Naive thymus-derived CD8-positive, alpha-beta T cell (primary cell): ENCODE measurements at regions not wholly inside any gene's neighbourhood (a gene's known extent, or its start where the extent isn't known, plus 50 kb on each side); places are given as distances from the start of the nearest gene placed in this dataset.
"Not testable (repeated sequence)": the region's sequence is repeated elsewhere in the genome, so short reads cannot be mapped to it uniquely, and the experiment has no call there.

Source experiments
- ATAC-seq, 2 donors: fragments of 150-1000 bp; cut with Tn5 transposase in 1 of 2; sonication (Bioruptor Pico), chemical (Tn5 transposase) in 1 of 2; 1 replicate in 1 of 2; 2 replicates in 1 of 2; pipeline ENCODE4 v1.10.0; 2021; ENCODE audit warnings: mild to moderate bottlenecking in 2 of 2, moderate library complexity in 2 of 2
- POLR2A ChIA-PET: fragments of 350-600 bp; sonication (Branson Sonifier 250); formaldehyde crosslinking; loops from one replicate; lab custom pipeline; 2021; ENCODE audit warnings: antibody characterized with exemption; lab: Charles Lee
- DNase-seq, 10 donors: peaks; one replicate each; pipeline versions ENCODE4 v3.0.0 to v3.0.0-alpha.2; 2020 to 2022
- H3K27ac Mint-ChIP-seq, 10 donors: one replicate each; pipeline ENCODE4 v1.8.0; 2020 to 2022; ENCODE audit warnings: mild to moderate bottlenecking in 10 of 10, mixed read lengths in 10 of 10, moderate library complexity in 4 of 10, inconsistent platforms in 1 of 10
- H3K27me3 Mint-ChIP-seq, 5 donors: one replicate each; pipeline ENCODE4 v1.8.0; 2021 to 2022; ENCODE audit warnings: mixed read lengths in 5 of 5
- H3K36me3 Mint-ChIP-seq, 3 donors: one replicate each; pipeline ENCODE4 v1.8.0; 2020 to 2022; ENCODE audit warnings: mixed read lengths in 3 of 3, mild to moderate bottlenecking in 2 of 3, inconsistent platforms in 1 of 3
- H3K4me1 Mint-ChIP-seq, 4 donors: one replicate each; pipeline ENCODE4 v1.8.0; 2021 to 2022; ENCODE audit warnings: mixed read lengths in 4 of 4
- H3K4me3 Mint-ChIP-seq, 10 donors: one replicate each; pipeline ENCODE4 v1.8.0; 2020 to 2022; ENCODE audit warnings: mild to moderate bottlenecking in 10 of 10, mixed read lengths in 10 of 10, moderate library complexity in 6 of 10, inconsistent platforms in 1 of 10
- H3K9me3 Mint-ChIP-seq, 9 donors: one replicate each; pipeline ENCODE4 v1.8.0; 2020 to 2022; ENCODE audit warnings: mixed read lengths in 9 of 9, mild to moderate bottlenecking in 3 of 9, inconsistent platforms in 1 of 9, moderate library complexity in 1 of 9

- POLR2A ChIA-PET = no interaction called here
- Mint-ChIP-seq H3K9me3 (peaks cover 0 to 30% (median 8%) of the 10 kb centered on the region in 9 donors), H3K27me3 (no peaks in the 10 kb centered on the region)
These were observed 420.0 kb upstream of the EYS start for GRCh38 chr6:66127061-66127460.

GRCh38 chr6:66126358-66126757 lies 419.3 kb upstream of the EYS start:
- H3K9me3 Mint-ChIP-seq = peaks cover 0 to 26% (median 8%) of the 10 kb centered on the region in 9 donors
- ATAC-seq = no peak
- POLR2A ChIA-PET = no interaction called here
- H3K36me3 Mint-ChIP-seq = peaks cover 0 to 2% (median 0%) of the 10 kb centered on the region in 3 donors
- no peak for DNase-seq
- H3K27me3 Mint-ChIP-seq = no peaks in the 10 kb centered on the region
- H3K4me1 Mint-ChIP-seq = no peaks in the 10 kb centered on the region
- no peak overlapping the region for H3K27ac Mint-ChIP-seq
- H3K4me3 Mint-ChIP-seq = no peak overlapping the region

More at GRCh38 chr6:66127061-66127460, 420.0 kb upstream of the EYS start:
- Mint-ChIP-seq H3K4me3 (no peak overlapping the region), H3K27ac (no peak overlapping the region), H3K4me1 (no peaks in the 10 kb centered on the region), H3K36me3 (peaks cover 0 to 2% (median 0%) of the 10 kb centered on the region in 3 donors)
- no peak for ATAC-seq
- no peak for DNase-seq

- ATAC-seq = no peak
- H3K36me3 Mint-ChIP-seq = peaks cover 0 to 5% (median 0%) of the 10 kb centered on the region in 3 donors
- no peak overlapping the region for H3K4me3 Mint-ChIP-seq
- no peaks in the 10 kb centered on the region for H3K27me3 Mint-ChIP-seq
- no peak overlapping the region for H3K27ac Mint-ChIP-seq
- no peaks in the 10 kb centered on the region for H3K4me1 Mint-ChIP-seq
- H3K9me3 Mint-ChIP-seq = peaks cover 0 to 60% (median 21%) of the 10 kb centered on the region in 9 donors
- POLR2A ChIA-PET = no interaction called here
- DNase-seq = no peak
These were observed 396.9 kb upstream of the EYS start for GRCh38 chr6:66103954-66104353.

GRCh38 chr6:66103354-66103753 lies 396.3 kb upstream of the EYS start:
- POLR2A ChIA-PET = no interaction called here
- Mint-ChIP-seq H3K4me3 (no peak overlapping the region), H3K36me3 (peaks cover 0 to 5% (median 0%) of the 10 kb centered on the region in 3 donors), H3K27ac (no peak overlapping the region), H3K9me3 (peaks cover 0 to 59% (median 21%) of the 10 kb centered on the region in 9 donors), H3K4me1 (no peaks in the 10 kb centered on the region), H3K27me3 (no peaks in the 10 kb centered on the region)
- no peak for DNase-seq
- no peak for ATAC-seq

- no peak overlapping the region for H3K4me3 Mint-ChIP-seq
- no peaks in the 10 kb centered on the region for H3K4me1 Mint-ChIP-seq
- ATAC-seq (no peak), DNase-seq (no peak)
- no peaks in the 10 kb centered on the region for H3K27me3 Mint-ChIP-seq
- peaks cover 0 to 5% (median 0%) of the 10 kb centered on the region in 3 donors for H3K36me3 Mint-ChIP-seq
- peaks cover 0 to 36% (median 13%) of the 10 kb centered on the region in 9 donors for H3K9me3 Mint-ChIP-seq
- POLR2A ChIA-PET = no interaction called here
- no peak overlapping the region for H3K27ac Mint-ChIP-seq
These were observed 389.7 kb upstream of the EYS start for GRCh38 chr6:66096679-66097078.

- H3K27ac Mint-ChIP-seq = no peak overlapping the region
- peaks cover 0 to 5% (median 0%) of the 10 kb centered on the region in 3 donors for H3K36me3 Mint-ChIP-seq
- no peaks in the 10 kb centered on the region for H3K27me3 Mint-ChIP-seq
- POLR2A ChIA-PET = no interaction called here
- ATAC-seq (no peak), DNase-seq (no peak)
- H3K4me1 Mint-ChIP-seq = no peaks in the 10 kb centered on the region
- H3K9me3 Mint-ChIP-seq = peaks cover 0 to 28% (median 11%) of the 10 kb centered on the region in 9 donors
- no peak overlapping the region for H3K4me3 Mint-ChIP-seq
These were observed 387.6 kb upstream of the EYS start for GRCh38 chr6:66094615-66095014.

- DNase-seq, H3K27me3 Mint-ChIP-seq, H3K36me3 Mint-ChIP-seq, H3K4me1 Mint-ChIP-seq, POLR2A ChIA-PET, ATAC-seq, H3K4me3 Mint-ChIP-seq, H3K27ac Mint-ChIP-seq: not testable (repeated sequence)
- peaks cover 0 to 33% (median 12%) of the 10 kb centered on the region in 9 donors for H3K9me3 Mint-ChIP-seq
These were observed 385.3 kb upstream of the EYS start for GRCh38 chr6:66092306-66092705.

- no peak overlapping the region for H3K4me3 Mint-ChIP-seq
- DNase-seq (no peak), ATAC-seq (no peak)
- no peaks in the 10 kb centered on the region for H3K4me1 Mint-ChIP-seq
- H3K9me3 Mint-ChIP-seq = peaks cover 9 to 54% (median 24%) of the 10 kb centered on the region in 9 donors
- no peak overlapping the region for H3K27ac Mint-ChIP-seq
- H3K36me3 Mint-ChIP-seq = peaks cover 0 to 11% (median 0%) of the 10 kb centered on the region in 3 donors
- POLR2A ChIA-PET = no interaction called here
- H3K27me3 Mint-ChIP-seq = no peaks in the 10 kb centered on the region
These were observed 379.5 kb upstream of the EYS start for GRCh38 chr6:66086532-66086931.

GRCh38 chr6:66082914-66083313 lies 375.9 kb upstream of the EYS start:
- DNase-seq (no peak), ATAC-seq (no peak)
- Mint-ChIP-seq H3K9me3 (peaks cover 9 to 46% (median 22%) of the 10 kb centered on the region in 9 donors), H3K4me1 (no peaks in the 10 kb centered on the region), H3K27me3 (no peaks in the 10 kb centered on the region), H3K4me3 (no peak overlapping the region), H3K27ac (no peak overlapping the region), H3K36me3 (peaks cover 0 to 11% (median 0%) of the 10 kb centered on the region in 3 donors)
- POLR2A ChIA-PET = no interaction called here

- DNase-seq = no peak
- Mint-ChIP-seq H3K9me3 (peaks cover 0 to 19% (median 6%) of the 10 kb centered on the region in 9 donors), H3K4me3 (no peak overlapping the region), H3K4me1 (no peaks in the 10 kb centered on the region), H3K27ac (no peak overlapping the region), H3K36me3 (no peaks in the 10 kb centered on the region), H3K27me3 (no peaks in the 10 kb centered on the region)
- ATAC-seq = no peak
- POLR2A ChIA-PET = no interaction called here
These were observed 361.9 kb upstream of the EYS start for GRCh38 chr6:66068907-66069306.

GRCh38 chr6:66068033-66068432 lies 361.0 kb upstream of the EYS start:
- DNase-seq (no peak), ATAC-seq (no peak)
- H3K4me1 Mint-ChIP-seq = no peaks in the 10 kb centered on the region
- no peaks in the 10 kb centered on the region for H3K27me3 Mint-ChIP-seq
- POLR2A ChIA-PET = no interaction called here
- H3K4me3 Mint-ChIP-seq = no peak overlapping the region
- H3K36me3 Mint-ChIP-seq = no peaks in the 10 kb centered on the region
- H3K27ac Mint-ChIP-seq = no peak overlapping the region
- H3K9me3 Mint-ChIP-seq = peaks cover 2 to 18% (median 7%) of the 10 kb centered on the region in 9 donors

- ATAC-seq = no peak
- Mint-ChIP-seq H3K36me3 (no peaks in the 10 kb centered on the region), H3K27me3 (no peaks in the 10 kb centered on the region), H3K27ac (no peak overlapping the region), H3K4me3 (no peak overlapping the region), H3K4me1 (no peaks in the 10 kb centered on the region), H3K9me3 (peaks cover 0 to 15% (median 11%) of the 10 kb centered on the region in 9 donors)
- no peak for DNase-seq
- POLR2A ChIA-PET = no interaction called here
These were observed 358.3 kb upstream of the EYS start for GRCh38 chr6:66065313-66065712.

- Mint-ChIP-seq H3K4me1 (no peaks in the 10 kb centered on the region), H3K36me3 (peaks cover 0 to 7% (median 0%) of the 10 kb centered on the region in 3 donors), H3K4me3 (no peak overlapping the region), H3K27ac (no peak overlapping the region), H3K9me3 (peaks cover 0 to 14% (median 8%) of the 10 kb centered on the region in 9 donors), H3K27me3 (no peaks in the 10 kb centered on the region)
- DNase-seq (no peak), ATAC-seq (no peak)
- POLR2A ChIA-PET = no interaction called here
These were observed 350.0 kb upstream of the EYS start for GRCh38 chr6:66057034-66057433.

GRCh38 chr6:66054967-66055366 lies 347.9 kb upstream of the EYS start:
- Mint-ChIP-seq H3K36me3 (peaks cover 0 to 7% (median 0%) of the 10 kb centered on the region in 3 donors), H3K27ac (no peak overlapping the region), H3K4me3 (no peak overlapping the region), H3K27me3 (no peaks in the 10 kb centered on the region), H3K4me1 (no peaks in the 10 kb centered on the region), H3K9me3 (peaks cover 0 to 14% (median 10%) of the 10 kb centered on the region in 9 donors)
- POLR2A ChIA-PET = no interaction called here
- DNase-seq (no peak), ATAC-seq (no peak)
